ENCODE measurements at regions not wholly inside any gene's neighbourhood (a gene's known extent, or its start where the extent isn't known, plus 50 kb on each side); places are given as distances from the start of the nearest gene placed in this dataset.

GRCh38 chr9:7606591-7606990, 193.0 kb downstream of the DMAC1 start:
- no peak overlapping the region for H3K9ac ChIP-seq (ENCODE audit: low read length)
- no peak overlapping the region for H4K91ac ChIP-seq (ENCODE audit: low read depth, low read length)
- no peak overlapping the region for H4K12ac ChIP-seq (ENCODE audit: low read depth, low read length)
- H2BK12ac ChIP-seq (ENCODE audit: low read length), result no peak overlapping the region
- no peak overlapping the region for H3K4ac ChIP-seq (ENCODE audit: low read depth, low read length)
- no peak overlapping the region for H3K14ac ChIP-seq (ENCODE audit: low read length)
- no peak overlapping the region for H3K4me3 ChIP-seq (ENCODE audit: low read depth, low read length)
- H3K36me3 ChIP-seq (ENCODE audit: control insufficient read depth in 1 of 2, insufficient read depth in 2 of 2, low read length in 2 of 2), result no peaks in the 10 kb centered on the region
- no peaks in the 10 kb centered on the region for H3K79me2 ChIP-seq (ENCODE audit: control insufficient read depth, insufficient read depth, low read length, poor library complexity)
- H3K23ac ChIP-seq (ENCODE audit: low read length), result no peak overlapping the region
- no peak overlapping the region for H2AK5ac ChIP-seq (ENCODE audit: low read length)
- no peak for DNase-seq
- no peaks in the 10 kb centered on the region for H3K9me3 ChIP-seq (ENCODE audit: insufficient read depth, low read depth, low read length)
- no peak overlapping the region for H2AFZ ChIP-seq (ENCODE audit: insufficient read depth, low read length, poor library complexity)
- no CpG with 5 or more reads among the region's 1 CpG for WGBS (ENCODE audit: extremely low coverage, insufficient coverage, insufficient read length)
- H2BK5ac ChIP-seq (ENCODE audit: low read depth, low read length, poor library complexity), result no peak overlapping the region
- no peak overlapping the region for H3K18ac ChIP-seq (ENCODE audit: low read length)
- no peak overlapping the region for H3K4me2 ChIP-seq (ENCODE audit: low read length)
- no peaks in the 10 kb centered on the region for H3K4me1 ChIP-seq (ENCODE audit: control insufficient read depth in 1 of 2, insufficient read depth in 2 of 2, low read length in 2 of 2)
- H3K79me1 ChIP-seq (ENCODE audit: low read length), result no peaks in the 10 kb centered on the region
- no peak overlapping the region for H4K8ac ChIP-seq (ENCODE audit: low read depth, low read length)
- no peak overlapping the region for H2BK120ac ChIP-seq (ENCODE audit: insufficient read depth, low read length, poor library complexity)
- H3K27me3 ChIP-seq (ENCODE audit: insufficient read depth, low read length), result no peaks in the 10 kb centered on the region
- no peak overlapping the region for H3K27ac ChIP-seq (ENCODE audit: low read depth, low read length)

GRCh38 chr9:7601739-7602138, 197.8 kb downstream of the DMAC1 start:
- Histone ChIP-seq H3K9ac (ENCODE audit: low read length) (no peak overlapping the region), H2BK5ac (ENCODE audit: low read depth, low read length, poor library complexity) (no peak overlapping the region), H3K27ac (ENCODE audit: low read depth, low read length) (no peak overlapping the region), H2AK5ac (ENCODE audit: low read length) (no peak overlapping the region), H3K18ac (ENCODE audit: low read length) (no peak overlapping the region), H2AFZ (ENCODE audit: insufficient read depth, low read length, poor library complexity) (no peak overlapping the region), H3K9me3 (ENCODE audit: insufficient read depth, low read depth, low read length) (no peaks in the 10 kb centered on the region), H3K4ac (ENCODE audit: low read depth, low read length) (no peak overlapping the region), H2BK12ac (ENCODE audit: low read length) (no peak overlapping the region), H3K79me2 (ENCODE audit: control insufficient read depth, insufficient read depth, low read length, poor library complexity) (no peaks in the 10 kb centered on the region), H3K14ac (ENCODE audit: low read length) (no peak overlapping the region), H3K23ac (ENCODE audit: low read length) (no peak overlapping the region), H4K8ac (ENCODE audit: low read depth, low read length) (no peak overlapping the region), H4K91ac (ENCODE audit: low read depth, low read length) (no peak overlapping the region), H3K4me2 (ENCODE audit: low read length) (no peak overlapping the region), H2BK120ac (ENCODE audit: insufficient read depth, low read length, poor library complexity) (no peak overlapping the region), H3K4me1 (ENCODE audit: control insufficient read depth in 1 of 2, insufficient read depth in 2 of 2, low read length in 2 of 2) (no peaks in the 10 kb centered on the region), H4K12ac (ENCODE audit: low read depth, low read length) (no peak overlapping the region), H3K79me1 (ENCODE audit: low read length) (no peaks in the 10 kb centered on the region), H3K4me3 (ENCODE audit: low read depth, low read length) (no peak overlapping the region), H3K27me3 (ENCODE audit: insufficient read depth, low read length) (no peaks in the 10 kb centered on the region), H3K36me3 (ENCODE audit: control insufficient read depth in 1 of 2, insufficient read depth in 2 of 2, low read length in 2 of 2) (no peaks in the 10 kb centered on the region)
- no peak for DNase-seq
- no CpG with 5 or more reads among the region's 2 CpGs for WGBS (ENCODE audit: extremely low coverage, insufficient coverage, insufficient read length)

GRCh38 chr9:7597716-7598115, 201.9 kb downstream of the DMAC1 start:
- no peaks in the 10 kb centered on the region for H3K27me3 ChIP-seq (ENCODE audit: insufficient read depth, low read length)
- no peak overlapping the region for H3K9ac ChIP-seq (ENCODE audit: low read length)
- no peak overlapping the region for H3K4me2 ChIP-seq (ENCODE audit: low read length)
- no peaks in the 10 kb centered on the region for H3K9me3 ChIP-seq (ENCODE audit: insufficient read depth, low read depth, low read length)
- H3K27ac ChIP-seq (ENCODE audit: low read depth, low read length), result no peak overlapping the region
- H2BK120ac ChIP-seq (ENCODE audit: insufficient read depth, low read length, poor library complexity), result no peak overlapping the region
- no peak overlapping the region for H2AFZ ChIP-seq (ENCODE audit: insufficient read depth, low read length, poor library complexity)
- H2BK5ac ChIP-seq (ENCODE audit: low read depth, low read length, poor library complexity), result no peak overlapping the region
- H3K79me1 ChIP-seq (ENCODE audit: low read length), result no peaks in the 10 kb centered on the region
- no CpG with 5 or more reads among the region's 11 CpGs for WGBS (ENCODE audit: extremely low coverage, insufficient coverage, insufficient read length)
- H3K14ac ChIP-seq (ENCODE audit: low read length), result no peak overlapping the region
- no peak overlapping the region for H2AK5ac ChIP-seq (ENCODE audit: low read length)
- H3K79me2 ChIP-seq (ENCODE audit: control insufficient read depth, insufficient read depth, low read length, poor library complexity), result no peaks in the 10 kb centered on the region
- no peak overlapping the region for H3K4me3 ChIP-seq (ENCODE audit: low read depth, low read length)
- H4K8ac ChIP-seq (ENCODE audit: low read depth, low read length), result no peak overlapping the region
- H2BK12ac ChIP-seq (ENCODE audit: low read length), result no peak overlapping the region
- no peak overlapping the region for H3K4ac ChIP-seq (ENCODE audit: low read depth, low read length)
- H3K23ac ChIP-seq (ENCODE audit: low read length), result no peak overlapping the region
- no peak for DNase-seq
- H3K4me1 ChIP-seq (ENCODE audit: control insufficient read depth in 1 of 2, insufficient read depth in 2 of 2, low read length in 2 of 2), result no peaks in the 10 kb centered on the region
- no peak overlapping the region for H3K18ac ChIP-seq (ENCODE audit: low read length)
- no peak overlapping the region for H4K91ac ChIP-seq (ENCODE audit: low read depth, low read length)
- no peak overlapping the region for H4K12ac ChIP-seq (ENCODE audit: low read depth, low read length)
- H3K36me3 ChIP-seq (ENCODE audit: control insufficient read depth in 1 of 2, insufficient read depth in 2 of 2, low read length in 2 of 2), result no peaks in the 10 kb centered on the region

- H3K23ac ChIP-seq (ENCODE audit: low read length), result no peak overlapping the region
- H4K91ac ChIP-seq (ENCODE audit: low read depth, low read length), result no peak overlapping the region
Observed at GRCh38 chr9:7592321-7593316, 207.0 kb downstream of the DMAC1 start.

More at GRCh38 chr9:7592321-7593316, 207.0 kb downstream of the DMAC1 start:
- H3K4me1 ChIP-seq (ENCODE audit: control insufficient read depth in 1 of 2, insufficient read depth in 2 of 2, low read length in 2 of 2), result no peaks in the 10 kb centered on the region
- no peak overlapping the region for H3K4me3 ChIP-seq (ENCODE audit: low read depth, low read length)
- no peak overlapping the region for H2AFZ ChIP-seq (ENCODE audit: insufficient read depth, low read length, poor library complexity)
- H4K8ac ChIP-seq (ENCODE audit: low read depth, low read length), result no peak overlapping the region
- H2BK5ac ChIP-seq (ENCODE audit: low read depth, low read length, poor library complexity), result no peak overlapping the region
- no peak overlapping the region for H2AK5ac ChIP-seq (ENCODE audit: low read length)
- no peaks in the 10 kb centered on the region for H3K79me1 ChIP-seq (ENCODE audit: low read length)
- no peaks in the 10 kb centered on the region for H3K9me3 ChIP-seq (ENCODE audit: insufficient read depth, low read depth, low read length)
- DNase-seq, result no peak
- H4K12ac ChIP-seq (ENCODE audit: low read depth, low read length), result no peak overlapping the region
- no CpG with 5 or more reads among the region's 10 CpGs for WGBS (ENCODE audit: extremely low coverage, insufficient coverage, insufficient read length)
- no peak overlapping the region for H3K4me2 ChIP-seq (ENCODE audit: low read length)
- no peaks in the 10 kb centered on the region for H3K79me2 ChIP-seq (ENCODE audit: control insufficient read depth, insufficient read depth, low read length, poor library complexity)
- H3K27ac ChIP-seq (ENCODE audit: low read depth, low read length), result no peak overlapping the region
- no peak overlapping the region for H2BK120ac ChIP-seq (ENCODE audit: insufficient read depth, low read length, poor library complexity)
- no peak overlapping the region for H3K14ac ChIP-seq (ENCODE audit: low read length)
- H3K18ac ChIP-seq (ENCODE audit: low read length), result no peak overlapping the region
- H3K27me3 ChIP-seq (ENCODE audit: insufficient read depth, low read length), result no peaks in the 10 kb centered on the region
- H2BK12ac ChIP-seq (ENCODE audit: low read length), result no peak overlapping the region
- no peaks in the 10 kb centered on the region for H3K36me3 ChIP-seq (ENCODE audit: control insufficient read depth in 1 of 2, insufficient read depth in 2 of 2, low read length in 2 of 2)
- no peak overlapping the region for H3K9ac ChIP-seq (ENCODE audit: low read length)
- H3K4ac ChIP-seq (ENCODE audit: low read depth, low read length), result no peak overlapping the region

Measured in trophoblast cell (in vitro differentiated cells and primary cell).